ENCODE measurements at regions not wholly inside any gene's neighbourhood (a gene's known extent, or its start where the extent isn't known, plus 50 kb on each side); places are given as distances from the start of the nearest gene placed in this dataset.
"Not testable (repeated sequence)": the region's sequence is repeated elsewhere in the genome, so short reads cannot be mapped to it uniquely, and the experiment has no call there.

DNA sequence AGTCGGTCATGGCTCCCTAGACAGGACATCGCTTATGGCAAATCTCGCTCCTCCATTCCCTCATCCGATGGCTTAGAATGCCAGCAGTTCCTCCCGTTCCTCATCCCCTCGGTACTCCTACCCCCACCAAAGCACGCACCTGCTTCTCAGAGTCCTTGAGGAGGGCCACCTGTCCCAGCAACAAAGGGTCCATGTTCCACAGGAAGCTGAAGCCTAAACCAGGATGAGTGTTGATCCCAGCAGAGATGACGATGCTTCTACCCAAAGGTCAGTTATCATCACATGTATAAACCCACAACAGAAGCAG lies 111.2 kb downstream of the THBS2 start:
- no peak for DNase-seq

GRCh38 chr6:169141671-169142537 lies 111.7 kb downstream of the THBS2 start:
- no peak for DNase-seq

GRCh38 chr6:169140986-169141495 lies 112.6 kb downstream of the THBS2 start:
- no peak for DNase-seq

DNA sequence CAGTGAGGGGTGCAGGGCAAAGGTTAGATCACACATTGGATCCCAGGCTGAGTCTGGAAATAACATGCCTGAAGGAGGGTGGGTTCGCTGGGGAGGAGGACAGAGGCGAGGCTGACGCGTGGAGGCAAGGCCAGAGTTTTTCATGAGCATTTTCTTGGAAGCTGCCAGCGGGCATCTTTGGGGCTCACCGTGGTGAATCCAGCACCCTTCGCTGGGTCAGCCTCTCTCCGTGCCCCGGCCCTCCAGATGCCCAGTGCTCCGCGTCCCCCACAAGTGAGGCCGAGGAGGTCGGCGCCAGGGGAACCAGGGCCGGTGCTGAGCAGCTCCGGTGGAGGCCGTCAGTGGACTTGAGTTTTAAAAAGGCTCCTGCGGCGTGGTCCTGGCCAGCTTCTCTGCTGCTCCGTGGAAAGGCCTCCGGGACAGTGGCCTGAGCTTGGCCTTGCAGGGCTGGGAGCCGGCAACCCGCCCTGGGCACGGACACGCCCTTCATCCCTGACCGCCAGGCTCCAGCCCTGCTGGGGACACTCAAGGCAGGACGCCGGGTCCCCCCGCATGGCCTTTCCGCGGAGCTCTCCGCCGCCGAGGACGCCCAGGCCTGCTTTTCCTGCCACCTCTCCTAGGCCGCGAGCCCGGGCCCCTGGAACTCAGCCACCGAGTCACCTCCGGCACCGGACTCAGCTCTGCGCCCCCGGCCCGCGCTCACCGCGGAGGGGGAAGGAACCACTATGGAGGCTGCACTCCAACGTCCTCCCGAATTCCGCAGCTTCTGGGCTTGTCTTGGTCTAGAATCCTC lies 114.3 kb downstream of the THBS2 start:
- no peak for DNase-seq

DNA sequence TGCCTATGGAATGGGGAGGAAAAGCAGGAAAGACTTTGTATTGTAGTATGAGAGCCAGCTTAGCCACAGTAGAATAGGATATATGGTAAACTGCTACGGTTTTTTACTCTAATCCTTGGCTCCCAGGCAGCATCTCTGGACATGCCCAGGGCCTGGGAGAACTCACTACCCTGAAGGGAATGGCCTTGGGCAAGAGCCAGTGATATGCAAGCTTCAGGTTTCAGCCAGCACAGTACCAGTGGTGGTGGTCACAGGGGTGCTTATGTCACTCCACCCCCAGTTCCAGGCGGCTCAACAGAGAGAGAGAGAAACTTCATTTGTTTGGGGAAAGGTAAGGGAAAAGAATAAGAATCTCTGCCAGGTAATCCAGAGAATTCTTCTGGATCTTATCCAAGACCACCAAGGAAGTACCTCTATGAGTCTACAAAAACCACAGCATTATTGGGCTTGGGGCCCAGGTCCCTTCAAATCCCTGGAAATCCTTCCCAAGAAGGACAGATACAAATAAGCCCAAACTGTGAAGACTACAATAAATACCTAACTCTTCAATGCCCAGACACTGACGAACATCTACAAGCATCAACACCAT lies 121.2 kb downstream of the THBS2 start:
- DNase-seq = no peak

DNA sequence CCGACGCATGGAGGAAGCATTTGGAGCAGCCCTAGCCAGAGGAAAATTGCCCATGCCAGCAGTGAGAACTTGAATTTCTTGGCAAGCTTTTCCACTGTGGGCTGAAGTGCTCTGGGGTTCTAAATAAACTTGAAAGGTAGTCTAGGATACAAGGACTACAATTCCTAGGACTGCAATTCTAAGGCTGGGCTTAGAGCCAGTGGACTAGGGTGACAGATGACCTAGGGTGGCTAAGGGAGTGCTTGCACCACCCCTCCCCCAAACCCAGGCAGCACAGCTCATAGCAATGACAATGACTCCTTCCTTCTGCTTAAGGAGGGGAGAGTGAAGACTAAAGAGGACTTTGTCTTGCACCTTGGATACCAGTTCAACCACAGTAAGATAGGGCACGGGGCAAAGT lies 122.3 kb downstream of the THBS2 start:
- no peak for DNase-seq

DNA sequence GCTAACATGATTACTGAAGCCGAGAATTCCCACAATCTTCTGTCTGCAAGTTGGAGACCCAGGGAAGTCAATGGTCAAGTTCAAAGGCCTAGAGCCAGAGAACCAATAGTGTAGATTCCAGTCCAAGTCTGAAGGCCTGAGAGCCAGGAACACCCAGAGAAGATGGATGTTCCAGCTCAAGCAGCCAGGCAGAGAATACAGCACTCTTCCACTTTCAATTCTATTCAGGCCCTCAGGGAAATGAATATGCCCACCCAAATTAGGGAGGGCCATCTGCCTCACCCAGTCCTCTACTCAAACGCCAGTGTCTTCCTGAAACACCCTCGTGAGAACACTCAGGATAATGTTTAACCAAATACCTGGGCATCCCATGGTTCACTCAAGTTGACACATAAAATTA lies 123.5 kb downstream of the THBS2 start:
- no peak for DNase-seq

DNA sequence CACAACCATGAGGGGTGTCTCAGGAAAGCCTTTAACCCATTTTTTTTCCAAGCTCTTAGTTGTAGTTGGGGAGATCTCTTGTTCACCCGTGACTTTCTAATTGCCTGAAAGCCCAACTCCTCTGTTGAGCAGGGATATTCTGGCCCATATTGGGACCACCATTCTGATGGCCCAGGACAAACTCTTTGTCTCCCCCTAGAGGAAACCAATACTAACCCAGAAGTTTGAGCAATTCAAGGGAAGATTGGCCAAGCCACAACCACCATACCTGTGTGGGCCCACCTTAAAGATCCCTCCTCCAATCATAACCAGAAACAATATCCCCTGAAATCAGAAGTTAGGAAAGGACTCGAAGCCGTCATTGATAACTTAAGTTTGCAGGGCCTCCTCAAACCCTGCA lies 132.6 kb downstream of the THBS2 start:
- DNase-seq = no peak

GRCh38 chr6:169119669-169120068 lies 134.0 kb downstream of the THBS2 start:
- no peak for DNase-seq

DNA sequence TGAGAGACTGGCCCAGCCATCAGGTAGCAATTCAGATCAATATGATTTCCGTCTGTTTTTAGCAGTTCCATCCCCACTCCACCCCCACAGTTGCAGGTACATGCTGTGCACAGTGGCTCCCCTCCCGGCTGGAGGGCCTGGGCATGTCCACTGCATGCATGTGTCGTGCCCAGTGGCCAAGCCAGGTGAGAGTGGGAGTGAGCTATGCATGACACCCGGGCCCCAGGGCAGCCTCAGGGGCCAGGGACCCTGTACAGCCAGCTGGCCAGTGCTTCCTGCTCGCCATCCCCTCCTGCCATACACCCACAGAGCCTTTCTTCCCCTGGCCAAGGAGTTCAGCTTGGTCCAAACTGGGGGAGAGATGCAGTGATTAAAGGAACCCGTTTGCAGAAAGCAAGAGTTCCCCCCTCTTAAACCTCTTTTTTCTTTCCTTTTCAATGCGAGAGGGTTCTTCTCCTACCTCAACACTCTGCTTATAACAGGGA lies 135.3 kb downstream of the THBS2 start:
- DNase-seq = no peak

DNA sequence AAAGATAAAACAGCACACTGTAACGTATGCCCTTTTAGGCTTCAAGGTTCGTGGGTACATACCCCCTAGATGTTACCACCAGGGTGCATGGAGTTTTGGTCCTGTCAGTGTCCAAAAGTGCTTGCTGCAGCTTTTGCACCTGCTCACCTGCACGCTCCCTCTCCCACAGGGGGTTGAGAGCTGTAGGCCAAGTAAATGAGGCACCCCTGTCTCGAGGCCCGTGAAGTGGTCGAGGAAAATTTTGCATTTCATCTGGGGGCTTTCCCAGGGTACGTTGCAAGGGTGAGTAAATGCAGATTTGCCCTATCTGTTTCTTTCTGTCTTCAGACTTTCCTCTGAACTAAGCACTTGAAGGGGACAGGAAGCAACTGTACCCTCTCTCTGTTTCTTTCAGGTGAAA lies 136.0 kb downstream of the THBS2 start:
- no peak for DNase-seq

DNA sequence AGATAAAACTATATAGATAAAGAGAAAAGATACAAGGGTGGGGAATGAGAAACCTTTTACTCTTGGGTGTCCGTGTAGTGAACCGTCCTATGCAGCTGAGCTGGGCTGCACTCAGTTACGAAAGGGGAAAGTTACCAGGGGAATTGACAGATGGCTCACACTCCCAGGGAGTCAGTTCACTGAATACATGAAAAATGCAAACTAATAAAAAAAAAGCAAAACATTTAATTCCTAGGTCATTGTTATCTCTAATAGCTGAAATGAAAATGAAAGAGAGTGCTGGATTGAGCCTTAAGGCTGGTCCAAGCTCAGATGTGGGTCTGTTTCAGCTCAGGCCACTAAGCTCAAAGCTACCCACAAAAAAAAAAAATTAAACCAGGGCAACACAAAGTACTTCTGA lies 138.0 kb downstream of the THBS2 start:
- DNase-seq = no peak

DNA sequence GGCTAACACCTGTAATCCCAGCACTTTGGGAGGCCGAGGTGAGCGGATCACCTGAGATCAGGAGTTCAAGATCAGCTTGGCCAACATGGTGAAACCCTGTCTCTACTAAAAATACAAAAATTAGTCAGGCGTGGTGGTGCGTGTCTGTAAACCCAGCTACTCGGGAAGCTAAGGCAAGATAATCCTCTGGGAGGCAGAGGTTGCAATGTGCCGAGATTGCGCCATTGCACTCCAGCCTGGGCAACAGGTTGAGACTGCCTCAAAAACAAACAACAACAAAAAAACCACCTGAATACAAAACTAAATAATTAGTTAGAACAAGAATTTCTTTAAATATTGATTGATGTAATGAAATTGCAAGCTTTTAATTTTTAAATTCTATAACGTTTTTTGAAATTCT lies 139.0 kb downstream of the THBS2 start:
- not testable (repeated sequence) for DNase-seq

DNA sequence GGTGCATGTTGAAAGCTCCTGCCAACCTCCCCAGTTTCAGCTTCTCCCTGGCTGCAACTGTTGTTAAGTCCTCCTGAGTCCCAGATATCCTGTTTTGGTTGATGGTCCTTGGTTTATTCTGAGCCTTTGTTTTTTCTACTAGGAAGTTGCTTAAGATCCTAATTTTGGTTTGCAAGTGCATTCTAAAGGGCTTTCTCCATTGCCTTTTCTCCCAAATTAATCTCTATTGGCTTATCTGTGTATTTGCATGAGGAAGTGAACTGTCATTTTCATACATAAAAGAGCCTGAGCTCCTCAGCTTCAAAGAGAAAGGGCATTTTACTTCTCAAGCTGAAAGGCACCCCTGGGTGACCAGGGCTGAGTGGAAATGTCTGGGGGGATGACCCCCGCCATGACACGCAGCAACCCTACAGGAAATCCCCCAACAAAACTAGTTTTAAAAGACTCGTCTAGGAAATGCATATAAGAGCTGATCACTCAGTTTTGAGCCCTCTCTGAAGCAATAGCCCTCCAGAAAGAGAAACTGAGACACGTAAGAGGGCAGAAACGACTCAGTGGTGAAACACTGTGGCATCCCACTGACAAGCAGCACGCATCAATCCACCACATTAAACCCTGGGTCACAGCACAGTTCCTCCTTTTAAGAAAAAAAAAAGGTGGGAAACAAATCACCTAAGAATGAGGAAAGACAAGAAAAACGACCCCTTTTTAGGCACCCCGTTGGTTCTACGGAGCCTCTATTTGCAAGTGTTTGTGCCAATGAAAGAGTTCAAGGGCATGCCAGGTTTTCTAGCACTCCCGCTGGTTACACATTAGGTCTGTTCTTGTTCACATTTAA lies 140.9 kb downstream of the THBS2 start:
- no peak for DNase-seq

- no peak for DNase-seq
Observed at GRCh38 chr6:169111203-169111602, 142.4 kb downstream of the THBS2 start.

DNA sequence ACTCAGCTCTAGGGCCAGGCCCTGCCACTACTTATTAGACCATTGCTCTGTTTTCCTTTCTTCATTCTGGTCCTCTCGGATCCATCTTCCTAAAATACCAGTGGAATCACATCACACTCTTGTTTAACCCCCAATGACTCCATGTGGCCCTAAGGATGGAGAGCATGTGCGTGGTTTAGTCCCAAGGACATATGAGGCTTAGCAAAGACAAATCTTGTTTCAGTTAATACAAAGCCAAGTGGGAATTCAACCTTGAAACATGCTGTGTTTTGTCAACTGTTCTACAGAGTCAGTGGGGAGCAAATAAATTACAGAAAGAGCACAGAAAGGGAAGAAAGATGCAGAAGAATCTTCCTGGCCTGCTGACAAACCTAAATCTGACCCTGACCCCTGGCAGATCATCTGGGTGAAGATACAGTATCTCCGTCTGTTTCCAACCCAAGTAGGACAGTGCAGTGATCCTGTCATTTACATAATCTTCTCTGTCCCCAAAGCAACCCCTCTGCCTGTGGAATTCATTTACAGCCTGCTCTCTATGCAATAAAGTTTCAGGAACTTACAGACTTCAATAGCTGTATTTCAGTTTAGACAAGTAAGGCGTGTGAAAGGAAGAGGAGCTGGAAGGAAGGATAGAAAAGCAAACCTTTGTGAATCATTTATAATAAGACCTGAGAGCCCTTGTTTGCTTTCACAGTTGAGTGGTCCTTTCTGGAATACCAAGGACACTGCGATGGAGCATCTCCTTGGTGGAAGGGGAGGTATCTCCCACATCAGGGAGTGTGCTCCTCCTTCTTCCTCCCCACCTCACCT lies 144.0 kb downstream of the THBS2 start:
- DNase-seq = no peak

DNA sequence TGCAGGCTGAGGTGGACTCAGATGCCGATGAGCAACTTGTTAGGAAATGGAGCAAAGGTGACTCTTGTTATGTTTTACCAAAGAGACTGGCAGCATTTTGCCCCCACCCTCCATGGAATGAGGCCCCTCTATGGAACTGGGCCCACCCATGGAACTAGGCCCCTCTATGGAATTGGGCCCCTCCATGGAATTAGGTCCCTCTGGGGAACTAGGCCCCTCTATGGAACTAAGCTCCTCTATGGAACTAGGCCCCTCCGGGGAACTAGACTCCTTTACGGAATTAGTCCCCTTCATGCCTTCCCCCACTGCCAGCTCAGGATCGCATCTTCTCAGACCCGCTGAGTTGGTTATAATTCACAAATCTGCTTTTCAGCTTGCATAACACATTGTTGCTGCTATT lies 144.9 kb downstream of the THBS2 start:
- DNase-seq = no peak

- no peak for DNase-seq
Observed at GRCh38 chr6:169106176-169106575, 147.5 kb downstream of the THBS2 start.

DNA sequence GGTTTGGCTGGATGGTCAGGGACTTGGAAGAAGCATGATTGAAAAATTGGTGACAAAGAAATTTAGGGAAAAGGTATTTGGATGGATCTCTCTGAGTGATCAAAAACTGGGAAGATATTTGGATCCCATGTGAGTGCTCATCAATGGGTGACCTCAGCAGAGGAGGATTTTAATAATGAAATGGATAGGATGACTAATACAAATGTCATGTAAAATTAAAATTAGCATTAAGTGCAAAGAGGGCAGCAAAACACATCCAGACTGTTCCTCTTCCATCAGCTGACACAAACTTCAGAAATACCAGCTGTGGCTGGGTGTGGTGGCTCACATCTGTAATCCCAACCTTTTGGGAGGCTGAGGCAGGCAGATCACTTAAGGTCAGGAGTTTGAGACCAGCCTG lies 151.7 kb downstream of the THBS2 start:
- no peak for DNase-seq

- DNase-seq = no peak
Observed at GRCh38 chr6:169101036-169101805, 152.4 kb downstream of the THBS2 start.

Measured in stimulated activated naive CD4-positive, alpha-beta T cell (primary cell).